PC-9 (cell line): ENCODE measurements at regions not wholly inside any gene's neighbourhood (a gene's known extent, or its start where the extent isn't known, plus 50 kb on each side); places are given as distances from the start of the nearest gene placed in this dataset.

Experiments used
- CTCF ChIP-seq: fragments of 200-600 bp; sonication (generic); conservative IDR thresholded peaks from 2 replicates; pipeline ENCODE4 v1.6.1; 2017; ENCODE audit warnings: mixed run types, antibody characterized with exemption, mild to moderate bottlenecking, moderate library complexity
- EZH2 ChIP-seq: fragments of 200-600 bp; sonication (generic); IDR thresholded peaks from 2 replicates; pipeline ENCODE4 v1.8.0; 2017; ENCODE audit warnings: antibody characterized with exemption, low read depth

GRCh38 chr12:71061451-71061850, 96.3 kb downstream of the TSPAN8 start:
- TF ChIP-seq CTCF: no peak
- no peak for TF ChIP-seq EZH2
